Duodenal mucosa (tissue), 2 donors: ENCODE measurements at regions not wholly inside any gene's neighbourhood (a gene's known extent, or its start where the extent isn't known, plus 50 kb on each side); places are given as distances from the start of the nearest gene placed in this dataset.
"Not testable (repeated sequence)": the region's sequence is repeated elsewhere in the genome, so short reads cannot be mapped to it uniquely, and the experiment has no call there.

ENCODE experiments used
- H3K27ac ChIP-seq: one replicate; pipeline ENCODE4 v1.7.0; 2013; ENCODE audit warnings: low read depth, low read length
- H3K27me3 ChIP-seq, 2 donors: one replicate each; pipeline ENCODE4 v1.7.0; 2013; ENCODE audit warnings: low read length in 2 of 2, control low read depth in 1 of 2; ENCODE audit not compliant: insufficient read depth in 2 of 2, control insufficient read depth in 1 of 2
- H3K36me3 ChIP-seq, 2 donors: one replicate each; pipeline ENCODE4 v1.7.0; 2013; ENCODE audit warnings: low read length in 2 of 2, control low read depth in 1 of 2; ENCODE audit not compliant: insufficient read depth in 2 of 2, control insufficient read depth in 1 of 2
- H3K4me1 ChIP-seq, 2 donors: one replicate each; pipeline ENCODE4 v1.7.0; 2013; ENCODE audit warnings: low read length in 2 of 2, control low read depth in 1 of 2; ENCODE audit not compliant: insufficient read depth in 2 of 2, control insufficient read depth in 1 of 2
- H3K4me3 ChIP-seq, 2 donors: one replicate each; pipeline ENCODE4 v1.7.0; 2013; ENCODE audit warnings: low read length in 2 of 2, low read depth in 1 of 2
- H3K9ac ChIP-seq, 2 donors: one replicate each; pipeline ENCODE4 v1.7.0; 2013; ENCODE audit warnings: low read length in 2 of 2, low read depth in 1 of 2
- H3K9me3 ChIP-seq, 2 donors: one replicate each; pipeline ENCODE4 v1.7.0; 2013; ENCODE audit warnings: low read length in 2 of 2, control low read depth in 1 of 2; ENCODE audit not compliant: control insufficient read depth in 1 of 2

DNA sequence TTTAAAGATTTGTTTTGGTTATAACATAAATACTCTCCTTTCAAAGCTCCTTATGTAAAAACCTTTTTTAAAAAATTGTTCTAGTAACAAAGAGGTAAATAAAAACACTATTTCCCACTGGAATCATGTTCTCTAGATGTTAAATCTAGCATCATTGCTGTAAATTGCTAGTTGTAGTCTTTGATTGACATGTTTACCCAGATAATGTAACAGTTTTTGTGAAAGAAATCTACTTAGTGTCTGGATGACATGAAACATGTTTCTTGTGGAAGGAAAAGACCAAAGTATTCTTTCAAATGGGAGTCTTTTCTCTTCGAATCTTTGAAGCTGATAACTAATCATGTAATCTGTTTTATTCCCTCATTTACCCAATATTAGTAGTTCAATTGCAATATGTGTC is 1565.9 kb upstream of the WWC1 start:
- no peak overlapping the region for H3K4me3 ChIP-seq
- H3K9me3 ChIP-seq = no peaks in the 10 kb centered on the region
- no peak overlapping the region for H3K9ac ChIP-seq
- H3K4me1 ChIP-seq = no peaks in the 10 kb centered on the region
- H3K27me3 ChIP-seq = no peaks in the 10 kb centered on the region
- no peak overlapping the region for H3K27ac ChIP-seq
- H3K36me3 ChIP-seq = no peaks in the 10 kb centered on the region

DNA sequence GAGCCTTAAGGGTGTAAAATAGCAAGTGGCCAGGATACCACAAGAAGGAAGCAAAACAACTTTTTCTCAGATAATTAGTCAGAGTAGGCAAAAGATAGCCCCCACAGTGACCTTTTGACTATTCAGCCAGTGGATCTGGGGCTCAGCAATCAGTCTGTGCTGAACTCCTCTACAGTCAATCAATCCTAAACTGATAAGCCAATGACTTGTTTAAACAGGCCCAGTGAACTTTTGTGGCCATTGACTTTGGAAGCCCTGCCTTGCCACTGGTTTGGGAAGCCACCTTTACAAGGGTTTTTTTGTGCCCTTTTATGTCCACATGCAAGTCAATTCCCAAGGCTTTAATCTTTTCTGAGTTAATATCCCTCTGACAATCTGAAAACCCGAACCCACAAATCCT is 1565.0 kb upstream of the WWC1 start:
- no peaks in the 10 kb centered on the region for H3K27me3 ChIP-seq
- no peak overlapping the region for H3K9ac ChIP-seq
- H3K27ac ChIP-seq = no peak overlapping the region
- H3K4me1 ChIP-seq = no peaks in the 10 kb centered on the region
- H3K9me3 ChIP-seq = no peaks in the 10 kb centered on the region
- no peak overlapping the region for H3K4me3 ChIP-seq
- no peaks in the 10 kb centered on the region for H3K36me3 ChIP-seq

DNA sequence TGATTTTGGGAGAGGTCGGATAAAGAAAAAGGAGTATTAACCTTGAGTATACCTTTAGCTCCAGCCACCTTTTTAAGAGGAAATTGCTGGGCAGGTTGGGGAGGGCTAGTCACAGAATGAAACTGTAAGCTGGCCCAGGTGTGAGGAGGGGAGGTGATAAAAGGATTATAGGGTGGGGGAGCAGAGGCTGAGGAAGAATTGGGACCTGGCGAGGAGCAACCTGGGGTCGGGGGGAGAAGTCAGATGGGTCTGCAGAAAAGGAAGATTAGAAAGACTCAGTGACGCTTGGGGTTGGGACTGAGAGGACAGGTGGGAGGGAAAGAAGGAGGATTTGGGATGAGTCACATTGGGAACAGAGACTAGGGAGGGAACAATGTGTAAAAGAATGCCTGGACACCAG is 1548.5 kb upstream of the WWC1 start:
- H3K27me3 ChIP-seq, H3K4me1 ChIP-seq, H3K9ac ChIP-seq, H3K9me3 ChIP-seq, H3K27ac ChIP-seq, H3K36me3 ChIP-seq, H3K4me3 ChIP-seq: not testable (repeated sequence)

DNA sequence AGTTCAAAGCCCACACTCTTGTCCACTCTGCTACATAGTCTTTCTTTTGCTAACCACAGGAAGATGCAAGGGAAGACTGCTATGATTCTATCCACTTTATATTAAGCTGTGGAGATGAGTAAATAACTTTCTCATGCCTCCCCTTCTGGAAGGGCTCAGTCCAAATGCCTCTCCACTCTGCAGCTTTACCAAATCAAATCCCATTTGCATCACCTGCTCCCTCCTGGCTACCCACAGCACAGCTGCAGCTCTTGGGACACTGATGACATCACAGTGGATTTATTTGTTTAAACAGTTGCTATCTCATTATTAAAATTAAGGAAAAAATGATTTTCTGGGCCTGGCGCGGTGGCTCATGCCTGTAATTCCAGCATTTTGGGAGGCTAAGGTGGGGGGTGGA is 1544.9 kb upstream of the WWC1 start:
- H3K27me3 ChIP-seq = no peaks in the 10 kb centered on the region

GRCh38 chr5:166750376-166750775 is 1541.1 kb upstream of the WWC1 start:
- H3K9ac ChIP-seq = no peak overlapping the region
- no peak overlapping the region for H3K4me3 ChIP-seq

More for the DNA sequence above, 1544.9 kb upstream of the WWC1 start:
- H3K9ac ChIP-seq = no peak overlapping the region
- no peaks in the 10 kb centered on the region for H3K36me3 ChIP-seq
- H3K27ac ChIP-seq = no peak overlapping the region
- H3K4me3 ChIP-seq = no peak overlapping the region
- H3K4me1 ChIP-seq = no peaks in the 10 kb centered on the region
- no peaks in the 10 kb centered on the region for H3K9me3 ChIP-seq

GRCh38 chr5:166758151-166758550 is 1533.3 kb upstream of the WWC1 start:
- Histone ChIP-seq H3K4me1 (no peaks in the 10 kb centered on the region), H3K4me3 (no peak overlapping the region), H3K36me3 (no peaks in the 10 kb centered on the region), H3K27me3 (no peaks in the 10 kb centered on the region), H3K9me3 (peaks cover 0 to 3% of the 10 kb centered on the region in 2 donors), H3K27ac (no peak overlapping the region), H3K9ac (no peak overlapping the region)

More at GRCh38 chr5:166750376-166750775, 1541.1 kb upstream of the WWC1 start:
- no peaks in the 10 kb centered on the region for H3K4me1 ChIP-seq
- H3K36me3 ChIP-seq = no peaks in the 10 kb centered on the region
- H3K9me3 ChIP-seq = no peaks in the 10 kb centered on the region
- no peak overlapping the region for H3K27ac ChIP-seq
- H3K27me3 ChIP-seq = no peaks in the 10 kb centered on the region

DNA sequence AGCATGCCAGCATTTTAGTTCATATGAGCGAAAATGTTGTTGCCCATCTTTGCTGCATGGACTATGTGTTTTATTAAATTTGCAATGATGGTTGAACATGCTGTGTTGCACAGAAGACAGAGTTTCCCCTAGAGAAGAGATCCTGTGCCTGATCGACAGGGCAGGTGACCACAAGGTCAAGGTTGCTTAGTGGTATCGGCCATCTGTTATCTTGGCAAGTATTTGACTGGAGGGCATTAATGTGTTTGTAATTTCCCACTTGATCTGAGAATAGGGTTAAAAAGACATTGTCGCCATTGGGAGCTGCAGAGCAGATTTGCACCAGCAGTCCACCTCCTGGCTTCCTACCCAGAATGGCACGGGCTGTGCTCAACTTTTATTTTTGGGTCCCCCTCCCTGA is 1523.6 kb upstream of the WWC1 start:
- Histone ChIP-seq H3K27me3 (no peaks in the 10 kb centered on the region), H3K9ac (no peak overlapping the region), H3K4me3 (no peak overlapping the region), H3K9me3 (peaks cover 13 to 15% of the 10 kb centered on the region in 2 donors), H3K4me1 (no peaks in the 10 kb centered on the region), H3K36me3 (no peaks in the 10 kb centered on the region), H3K27ac (no peak overlapping the region)

DNA sequence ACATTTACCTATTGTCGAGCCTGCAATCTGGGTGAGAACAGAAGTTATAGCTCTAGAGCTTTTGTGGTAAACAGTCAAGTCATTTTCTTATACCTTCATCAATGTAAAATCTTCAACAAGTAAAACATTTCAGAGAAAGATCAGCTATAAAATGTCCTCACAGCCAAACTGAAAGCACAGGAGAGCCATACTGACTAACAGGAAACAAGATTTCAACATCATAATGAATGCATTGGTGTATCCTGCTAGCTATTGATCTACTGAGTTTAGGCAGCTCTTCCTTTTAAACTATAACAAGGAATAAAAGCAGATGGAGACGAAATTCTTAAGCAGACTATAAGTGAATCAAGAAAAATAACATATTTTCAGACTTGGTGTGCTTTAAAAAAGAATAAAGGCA is 1522.9 kb upstream of the WWC1 start:
- no peaks in the 10 kb centered on the region for H3K36me3 ChIP-seq
- no peaks in the 10 kb centered on the region for H3K4me1 ChIP-seq
- no peaks in the 10 kb centered on the region for H3K27me3 ChIP-seq
- no peak overlapping the region for H3K27ac ChIP-seq
- no peak overlapping the region for H3K4me3 ChIP-seq
- peaks cover 13 to 15% of the 10 kb centered on the region in 2 donors for H3K9me3 ChIP-seq
- no peak overlapping the region for H3K9ac ChIP-seq

- H3K4me1 ChIP-seq = no peaks in the 10 kb centered on the region
- no peaks in the 10 kb centered on the region for H3K36me3 ChIP-seq
- H3K9me3 ChIP-seq = peaks cover 11 to 13% of the 10 kb centered on the region in 2 donors
- H3K27me3 ChIP-seq = no peaks in the 10 kb centered on the region
- H3K27ac ChIP-seq = no peak overlapping the region
- no peak overlapping the region for H3K9ac ChIP-seq
- H3K4me3 ChIP-seq = no peak overlapping the region
Measured at GRCh38 chr5:166772770-166773169, 1518.7 kb upstream of the WWC1 start.

DNA sequence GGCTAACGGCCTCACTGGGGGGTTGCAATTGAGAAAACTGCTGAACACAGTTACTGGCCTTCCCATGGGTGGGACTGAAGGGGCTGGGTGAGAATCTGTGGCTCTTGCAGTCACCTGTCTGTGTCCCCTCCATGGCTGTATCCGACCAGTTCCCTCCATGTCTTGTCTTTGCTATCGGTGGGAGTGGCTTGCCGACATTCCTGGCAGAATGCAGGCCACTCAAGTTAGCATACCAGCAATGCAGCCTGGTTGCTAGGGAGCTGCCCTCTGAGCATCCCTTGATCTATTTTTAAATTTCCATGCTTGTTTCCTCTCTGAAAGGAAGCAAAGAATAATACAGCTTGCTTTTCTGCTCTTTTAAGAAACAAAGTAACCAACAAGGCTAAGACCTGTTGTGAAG is 1509.7 kb upstream of the WWC1 start:
- Histone ChIP-seq H3K27me3 (no peaks in the 10 kb centered on the region), H3K27ac (no peak overlapping the region), H3K4me1 (no peaks in the 10 kb centered on the region), H3K9me3 (no peaks in the 10 kb centered on the region), H3K4me3 (no peak overlapping the region), H3K9ac (no peak overlapping the region), H3K36me3 (no peaks in the 10 kb centered on the region)

GRCh38 chr5:166784545-166785078 is 1506.8 kb upstream of the WWC1 start:
- Histone ChIP-seq H3K27me3 (no peaks in the 10 kb centered on the region), H3K4me1 (no peaks in the 10 kb centered on the region), H3K27ac (no peak overlapping the region), H3K9me3 (no peaks in the 10 kb centered on the region), H3K9ac (no peak overlapping the region), H3K36me3 (no peaks in the 10 kb centered on the region), H3K4me3 (no peak overlapping the region)
